Hepatocyte (in vitro differentiated cells): ENCODE measurements at regions not wholly inside any gene's neighbourhood (a gene's known extent, or its start where the extent isn't known, plus 50 kb on each side); places are given as distances from the start of the nearest gene placed in this dataset.

Source experiments
- DNase-seq: peaks from one replicate; pipeline ENCODE4 v3.0.0-alpha.2; 2016; ENCODE audit warnings: low spot score
- H2AFZ ChIP-seq: fragments of 200-600 bp; sonication (generic); 2 replicates; pipeline ENCODE4 v1.6.0; 2016; ENCODE audit warnings: antibody characterized with exemption, mild to moderate bottlenecking
- H3K27ac ChIP-seq: fragments of 200-600 bp; sonication (generic); 2 replicates; pipeline ENCODE4 v1.5.1; 2016; ENCODE audit warnings: mild to moderate bottlenecking
- H3K27me3 ChIP-seq: fragments of 200-600 bp; sonication (generic); 2 replicates; pipeline ENCODE4 v1.6.1; 2016
- H3K36me3 ChIP-seq: fragments of 200-600 bp; sonication (generic); replicated peaks from 2 replicates; pipeline ENCODE4 v1.5.1; 2016; ENCODE audit warnings: low read depth; ENCODE audit not compliant: insufficient read depth
- H3K4me1 ChIP-seq: fragments of 200-600 bp; sonication (generic); 2 replicates; pipeline ENCODE4 v1.5.1; 2016; ENCODE audit warnings: mild to moderate bottlenecking, moderate library complexity; ENCODE audit not compliant: insufficient read depth
- H3K4me2 ChIP-seq: fragments of 200-600 bp; sonication (generic); 2 replicates; pipeline ENCODE4 v1.6.0; 2016
- H3K4me3 ChIP-seq: fragments of 200-600 bp; sonication (generic); 2 replicates; pipeline ENCODE4 v1.5.1; 2016; ENCODE audit warnings: mild to moderate bottlenecking
- H3K79me2 ChIP-seq: fragments of 200-600 bp; sonication (generic); 2 replicates; pipeline ENCODE4 v1.6.0; 2017; ENCODE audit warnings: mild to moderate bottlenecking
- H3K9me2 ChIP-seq: fragments of 200-600 bp; sonication (generic); replicated peaks from 2 replicates; pipeline ENCODE4 v1.6.0; 2017; ENCODE audit warnings: mild to moderate bottlenecking; ENCODE audit not compliant: insufficient read depth
- H3K9me3 ChIP-seq: fragments of 200-600 bp; sonication (generic); 2 replicates; pipeline ENCODE4 v1.5.1; 2016; ENCODE audit warnings: low read depth, mild to moderate bottlenecking
- H4K20me1 ChIP-seq: fragments of 200-600 bp; sonication (generic); 2 replicates; pipeline ENCODE4 v1.6.0; 2016; ENCODE audit warnings: mild to moderate bottlenecking; ENCODE audit not compliant: insufficient read depth, poor library complexity, severe bottlenecking
- CTCF ChIP-seq: fragments of 200-600 bp; sonication (generic); IDR thresholded peaks from 2 replicates; pipeline ENCODE4 v1.5.1; 2016; ENCODE audit warnings: antibody characterized with exemption, mild to moderate bottlenecking; ENCODE audit not compliant: poor library complexity
- EZH2 ChIP-seq: fragments of 200-600 bp; sonication (generic); IDR thresholded peaks from 2 replicates; pipeline ENCODE4 v1.6.1; 2016; ENCODE audit warnings: antibody characterized with exemption, mild to moderate bottlenecking, borderline replicate concordance
- EZH2phosphoT487 ChIP-seq: fragments of 200-600 bp; sonication (generic); IDR thresholded peaks from one replicate; pipeline ENCODE4 v1.6.1; 2018; ENCODE audit warnings: antibody characterized with exemption, mild to moderate bottlenecking, low read depth, moderate library complexity; ENCODE audit not compliant: unreplicated experiment, severe bottlenecking
- WGBS: methylation state at CpG from one replicate; pipeline ENCODE4 v1.1.6; 2016; ENCODE audit warnings: low lambda C conversion rate; ENCODE audit errors: missing lambda C conversion rate; 5-methylcytosine and 5-hydroxymethylcytosine counted together

GRCh38 chr10:56082169-56082568, 278.9 kb downstream of the ZWINT start:
- no peak overlapping the region for H2AFZ ChIP-seq
- H3K4me1 ChIP-seq = no peaks in the 10 kb centered on the region
- H3K4me3 ChIP-seq = no peak overlapping the region
- no peak overlapping the region for H3K27ac ChIP-seq
- H3K9me3 ChIP-seq = no peaks in the 10 kb centered on the region
- 82% methylated on average over 3 of the region's 3 CpGs for WGBS
- no peaks in the 10 kb centered on the region for H3K27me3 ChIP-seq
- no peaks in the 10 kb centered on the region for H4K20me1 ChIP-seq
- no peak overlapping the region for H3K4me2 ChIP-seq
- no peaks in the 10 kb centered on the region for H3K9me2 ChIP-seq
- DNase-seq = no peak
- TF ChIP-seq CTCF (no peak), EZH2phosphoT487 (no peak)
- H3K79me2 ChIP-seq = no peaks in the 10 kb centered on the region
- no peaks in the 10 kb centered on the region for H3K36me3 ChIP-seq

- H2AFZ ChIP-seq = no peak overlapping the region
- TF ChIP-seq EZH2 (no peak), CTCF (no peak), EZH2phosphoT487 (no peak)
- no peaks in the 10 kb centered on the region for H3K27me3 ChIP-seq
- H3K36me3 ChIP-seq = no peaks in the 10 kb centered on the region
- WGBS = 97% methylated on average over 12 of the region's 12 CpGs
- H3K27ac ChIP-seq = no peak overlapping the region
- no peaks in the 10 kb centered on the region for H3K9me3 ChIP-seq
- no peak for DNase-seq
- H3K4me3 ChIP-seq = no peak overlapping the region
- no peaks in the 10 kb centered on the region for H3K9me2 ChIP-seq
- no peaks in the 10 kb centered on the region for H4K20me1 ChIP-seq
- no peak overlapping the region for H3K4me2 ChIP-seq
- H3K4me1 ChIP-seq = no peaks in the 10 kb centered on the region
- H3K79me2 ChIP-seq = no peaks in the 10 kb centered on the region
These were observed 292.4 kb downstream of the ZWINT start for GRCh38 chr10:56068473-56069263.

GRCh38 chr10:56068040-56068439, 293.0 kb downstream of the ZWINT start:
- no peak overlapping the region for H2AFZ ChIP-seq
- H3K27me3 ChIP-seq = no peaks in the 10 kb centered on the region
- WGBS = 84% methylated on average over 2 of the region's 2 CpGs

More at GRCh38 chr10:56068040-56068439, 293.0 kb downstream of the ZWINT start:
- H3K36me3 ChIP-seq = no peaks in the 10 kb centered on the region
- H4K20me1 ChIP-seq = no peaks in the 10 kb centered on the region
- TF ChIP-seq CTCF = no peak
- TF ChIP-seq EZH2phosphoT487 = no peak
- no peak for TF ChIP-seq EZH2
- no peaks in the 10 kb centered on the region for H3K9me2 ChIP-seq
- H3K4me3 ChIP-seq = no peak overlapping the region
- no peak overlapping the region for H3K4me2 ChIP-seq
- no peaks in the 10 kb centered on the region for H3K9me3 ChIP-seq
- no peaks in the 10 kb centered on the region for H3K4me1 ChIP-seq
- no peak overlapping the region for H3K27ac ChIP-seq
- no peak for DNase-seq
- H3K79me2 ChIP-seq = no peaks in the 10 kb centered on the region
